Thyroid gland (tissue), 4 donors: ENCODE measurements at regions not wholly inside any gene's neighbourhood (a gene's known extent, or its start where the extent isn't known, plus 50 kb on each side); places are given as distances from the start of the nearest gene placed in this dataset.

ENCODE experiments used
- DNase-seq, 2 donors: peaks; one replicate each; pipeline ENCODE4 v3.0.0-alpha.2; 2019
- H3K27ac ChIP-seq, 3 donors: fragments of 200-600 bp; sonication (generic); 1 replicate in 2 of 3; 2 replicates in 1 of 3; pipeline ENCODE4 v1.5.1; 2016 to 2019; ENCODE audit warnings: mild to moderate bottlenecking in 1 of 3, moderate library complexity in 1 of 3
- H3K27me3 ChIP-seq: fragments of 200-600 bp; sonication (generic); one replicate; pipeline ENCODE4 v1.5.1; 2019
- H3K36me3 ChIP-seq, 2 donors: fragments of 200-600 bp; sonication (generic); one replicate each; pipeline ENCODE4 v1.5.1; 2016 to 2019
- H3K4me1 ChIP-seq, 2 donors: fragments of 200-600 bp; sonication (generic); one replicate each; pipeline ENCODE4 v1.5.1; 2017 to 2019
- H3K4me3 ChIP-seq, 3 donors: fragments of 200-600 bp; sonication (generic); replicated peaks in 1 of 3; 1 replicate in 2 of 3; 2 replicates in 1 of 3; pipeline ENCODE4 v1.5.1; 2016; ENCODE audit warnings: mild to moderate bottlenecking in 1 of 3
- H3K9me3 ChIP-seq: fragments of 200-600 bp; sonication (generic); one replicate; pipeline ENCODE4 v1.5.1; 2017
- CTCF ChIP-seq, 6 experiments: fragments of 200-600 bp in 3 of 6; fragments of 450-650 bp in 3 of 6; sonication (generic) in 3 of 6; IDR thresholded peaks; one replicate each; pipeline ENCODE4 v1.5.1; 2016 to 2019; ENCODE audit warnings: antibody characterized with exemption in 6 of 6, mild to moderate bottlenecking in 2 of 6, inconsistent platforms in 1 of 6, moderate library complexity in 1 of 6
- POLR2A ChIP-seq, 2 donors: fragments of 450-650 bp; IDR thresholded peaks; one replicate each; pipeline ENCODE4 v1.6.1; 2017; ENCODE audit warnings: antibody characterized with exemption in 2 of 2, mild to moderate bottlenecking in 2 of 2, moderate library complexity in 1 of 2
- WGBS, 2 donors: methylation state at CpG; one replicate each; pipeline ENCODE4 v1.1.5; 2017; 5-methylcytosine and 5-hydroxymethylcytosine counted together
- intact Hi-C: fragments of 100-400 bp; cut with DNase I; formaldehyde crosslinking; loops from one replicate; pipeline ENCODE4 v1.15.1; 2023

DNA sequence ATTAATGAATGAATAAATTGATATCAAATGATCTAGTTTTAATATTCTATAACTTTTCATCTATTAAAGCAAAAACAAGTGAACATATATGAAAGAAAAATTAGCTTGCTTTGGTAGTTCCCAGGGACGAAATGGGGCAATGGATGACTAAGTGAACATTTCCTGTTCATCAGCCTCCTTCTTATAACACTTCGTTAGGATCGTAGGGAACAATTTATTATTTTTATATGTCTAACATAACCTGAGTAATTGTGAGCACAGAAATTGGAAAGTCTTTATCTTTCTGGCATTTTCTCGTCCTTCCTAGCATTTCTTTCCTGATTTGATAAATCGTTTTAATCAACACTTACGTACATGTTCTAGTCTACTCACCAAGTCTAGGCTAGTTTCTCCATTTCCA is 59.1 kb upstream of the PPP1R3C start:
- Histone ChIP-seq H3K4me3 (no peak overlapping the region), H3K36me3 (no peaks in the 10 kb centered on the region), H3K27me3 (no peaks in the 10 kb centered on the region), H3K9me3 (no peaks in the 10 kb centered on the region), H3K4me1 (no peaks in the 10 kb centered on the region), H3K27ac (no peak overlapping the region)
- no peak for DNase-seq
- 88% methylated on average over 6 of the region's 6 CpGs for WGBS, 2 donors
- intact Hi-C loops: no loop called here
- TF ChIP-seq POLR2A (IDR thresholded peaks at IDR 0.05) (no peak), CTCF (IDR thresholded peaks at IDR 0.05) (no peak)

GRCh38 chr10:91690996-91691676 is 58.3 kb upstream of the PPP1R3C start:
- DNase-seq: no peak
- WGBS, 2 donors: 94% methylated on average over 3 of the region's 3 CpGs

DNA sequence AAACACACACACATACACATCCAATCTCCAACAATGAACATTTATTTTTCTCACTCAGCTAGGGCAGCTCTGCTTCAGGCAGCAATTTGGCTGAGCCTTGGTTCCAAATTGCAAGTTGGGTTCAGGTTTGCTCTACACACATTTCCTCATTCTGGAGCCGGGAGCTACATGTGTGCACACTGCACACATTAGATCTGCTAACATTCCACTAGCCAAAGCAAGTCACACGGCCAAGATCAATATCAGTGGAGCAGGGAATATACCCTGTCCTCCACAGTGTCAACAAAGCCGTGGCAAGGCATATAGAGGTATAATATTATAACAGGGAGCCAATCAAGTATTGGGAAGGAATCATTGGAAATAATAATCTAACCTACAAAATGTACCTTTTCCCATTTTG is 57.5 kb upstream of the PPP1R3C start:
- WGBS, 2 donors: 85 to 90% methylated on average over 3 of the region's 3 CpGs
- no peak overlapping the region for H3K27ac ChIP-seq
- no peaks in the 10 kb centered on the region for H3K9me3 ChIP-seq
- no peaks in the 10 kb centered on the region for H3K36me3 ChIP-seq
- H3K4me1 ChIP-seq: no peaks in the 10 kb centered on the region
- TF ChIP-seq CTCF (IDR thresholded peaks at IDR 0.05): no peak
- no peak for TF ChIP-seq POLR2A (IDR thresholded peaks at IDR 0.05)
- H3K27me3 ChIP-seq: no peaks in the 10 kb centered on the region
- H3K4me3 ChIP-seq: no peak overlapping the region
- intact Hi-C loops: no loop called here
- no peak for DNase-seq

More at GRCh38 chr10:91690996-91691676, 58.3 kb upstream of the PPP1R3C start:
- intact Hi-C loops: no loop called here
- no peak for TF ChIP-seq CTCF (IDR thresholded peaks at IDR 0.05)
- no peak for TF ChIP-seq POLR2A (IDR thresholded peaks at IDR 0.05)
- H3K4me1 ChIP-seq: no peaks in the 10 kb centered on the region
- no peak overlapping the region for H3K4me3 ChIP-seq
- H3K27ac ChIP-seq: no peak overlapping the region
- H3K9me3 ChIP-seq: no peaks in the 10 kb centered on the region
- no peaks in the 10 kb centered on the region for H3K27me3 ChIP-seq
- H3K36me3 ChIP-seq: no peaks in the 10 kb centered on the region

- intact Hi-C loops: no loop called here
- H3K27ac ChIP-seq: no peak overlapping the region
- peak in 1 of 2 donors; percentile 2 for DNase-seq
These were observed 56.9 kb upstream of the PPP1R3C start for GRCh38 chr10:91689731-91690168.

More at GRCh38 chr10:91689731-91690168, 56.9 kb upstream of the PPP1R3C start:
- WGBS, 2 donors: 83 to 91% methylated on average over 2 of the region's 2 CpGs
- Histone ChIP-seq H3K36me3 (no peaks in the 10 kb centered on the region), H3K27me3 (no peaks in the 10 kb centered on the region), H3K9me3 (no peaks in the 10 kb centered on the region), H3K4me1 (no peaks in the 10 kb centered on the region), H3K4me3 (no peak overlapping the region)
- no peak for TF ChIP-seq CTCF (IDR thresholded peaks at IDR 0.05)
- no peak for TF ChIP-seq POLR2A (IDR thresholded peaks at IDR 0.05)
